Mesodermal cell (in vitro differentiated cells): ENCODE measurements at regions not wholly inside any gene's neighbourhood (a gene's known extent, or its start where the extent isn't known, plus 50 kb on each side); places are given as distances from the start of the nearest gene placed in this dataset.

Experiments
- H3K27ac ChIP-seq: 2 replicates; pipeline ENCODE4 v1.7.0; 2013; ENCODE audit warnings: mild to moderate bottlenecking, low read depth, low read length, moderate library complexity; ENCODE audit not compliant: severe bottlenecking
- H3K36me3 ChIP-seq: 2 replicates; pipeline ENCODE4 v1.7.1; 2013; ENCODE audit warnings: mild to moderate bottlenecking, low read length, moderate library complexity; ENCODE audit not compliant: control insufficient read depth, insufficient read depth
- H3K4me1 ChIP-seq: one replicate; pipeline ENCODE4 v1.7.1; 2013; ENCODE audit warnings: mild to moderate bottlenecking, low read length; ENCODE audit not compliant: insufficient read depth, control insufficient read depth, poor library complexity, severe bottlenecking
- H3K4me3 ChIP-seq: 2 replicates; pipeline ENCODE4 v1.7.0; 2013; ENCODE audit warnings: low read length, control low read depth, mild to moderate bottlenecking; ENCODE audit not compliant: insufficient read depth, poor library complexity, severe bottlenecking; ENCODE audit errors: extremely low read depth
- H3K9me3 ChIP-seq: 2 replicates; pipeline ENCODE4 v1.7.1; 2013; ENCODE audit warnings: mild to moderate bottlenecking, low read length, moderate library complexity; ENCODE audit not compliant: control insufficient read depth
- WGBS, 2 experiments: methylation state at CpG; one replicate each; pipeline ENCODE4 v1.1.5; 2013; ENCODE audit warnings: missing lambda C conversion rate in 2 of 2; ENCODE audit not compliant: insufficient coverage in 2 of 2; 5-methylcytosine and 5-hydroxymethylcytosine counted together

- no peaks in the 10 kb centered on the region for H3K4me1 ChIP-seq
- H3K27ac ChIP-seq = no peak overlapping the region
- no peaks in the 10 kb centered on the region for H3K36me3 ChIP-seq
- H3K9me3 ChIP-seq = no peaks in the 10 kb centered on the region
- H3K4me3 ChIP-seq = no peak overlapping the region
Measured at GRCh38 chr9:30771163-30771708, 1613.2 kb upstream of the ACO1 start.

DNA sequence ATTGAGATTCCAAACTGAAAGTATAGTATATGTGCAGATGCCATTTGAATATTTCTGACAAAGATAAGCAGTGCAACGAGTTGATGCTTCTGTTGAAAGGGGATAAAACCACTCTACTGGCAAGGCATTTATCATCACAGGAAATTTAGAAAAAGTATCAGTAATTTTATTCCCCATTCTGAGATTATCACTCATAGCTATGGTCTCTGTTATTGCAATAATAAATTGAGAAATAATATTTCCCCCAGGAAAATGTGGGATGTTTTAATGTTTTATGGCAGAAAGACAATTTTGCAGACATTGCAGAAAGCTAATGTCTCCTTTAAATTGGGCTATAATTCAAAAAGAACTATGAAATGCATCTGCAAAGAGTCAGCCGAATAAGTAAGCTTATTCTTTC lies 1612.7 kb upstream of the ACO1 start:
- no peak overlapping the region for H3K27ac ChIP-seq
- H3K4me3 ChIP-seq = no peak overlapping the region
- no peaks in the 10 kb centered on the region for H3K9me3 ChIP-seq
- no peaks in the 10 kb centered on the region for H3K4me1 ChIP-seq
- no peaks in the 10 kb centered on the region for H3K36me3 ChIP-seq
- WGBS, 2 experiments = no CpG with 5 or more reads among the region's 2 CpGs

GRCh38 chr9:30773427-30773826 lies 1611.0 kb upstream of the ACO1 start:
- WGBS, 2 experiments = 88 to 97% methylated on average over 5 to 10 of the region's 10 CpGs
- no peaks in the 10 kb centered on the region for H3K36me3 ChIP-seq
- no peak overlapping the region for H3K4me3 ChIP-seq
- H3K27ac ChIP-seq = no peak overlapping the region
- no peaks in the 10 kb centered on the region for H3K9me3 ChIP-seq
- no peaks in the 10 kb centered on the region for H3K4me1 ChIP-seq

- Histone ChIP-seq H3K4me3 (no peak overlapping the region), H3K9me3 (no peaks in the 10 kb centered on the region), H3K27ac (no peak overlapping the region), H3K4me1 (no peaks in the 10 kb centered on the region), H3K36me3 (no peaks in the 10 kb centered on the region)
- WGBS, 2 experiments = 95% methylated on average over 7 to 12 of the region's 17 CpGs
Measured at GRCh38 chr9:30774326-30774725, 1610.1 kb upstream of the ACO1 start.

GRCh38 chr9:30775236-30775635 lies 1609.2 kb upstream of the ACO1 start:
- no peak overlapping the region for H3K4me3 ChIP-seq
- no peaks in the 10 kb centered on the region for H3K4me1 ChIP-seq
- no peak overlapping the region for H3K27ac ChIP-seq
- no peaks in the 10 kb centered on the region for H3K9me3 ChIP-seq
- no peaks in the 10 kb centered on the region for H3K36me3 ChIP-seq
- no CpG with 5 or more reads among the region's 1 CpG for WGBS, 2 experiments

DNA sequence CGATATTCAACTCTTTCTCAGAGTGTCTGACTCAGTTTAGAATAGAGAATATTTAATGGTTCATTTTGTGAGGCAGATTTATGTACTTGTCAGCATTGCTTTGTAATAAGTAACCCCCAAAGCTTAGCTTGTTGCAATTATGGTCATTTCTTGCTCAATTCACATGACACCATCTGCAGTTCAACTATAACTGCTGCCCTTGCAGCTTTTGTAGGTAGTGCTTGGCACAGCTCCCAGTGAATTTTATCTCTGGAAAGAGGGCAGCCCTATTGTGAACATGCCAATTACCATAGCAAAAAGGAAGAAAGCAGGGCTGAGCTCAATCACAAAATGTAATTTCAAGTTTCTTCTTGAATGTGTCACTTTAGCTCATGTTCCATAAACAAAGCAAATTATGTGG lies 1587.7 kb upstream of the ACO1 start:
- WGBS, 2 experiments = 83% methylated on average over 1 of the region's 1 CpG; no CpG with 5 or more reads in 1 of the 2 experiments
- H3K27ac ChIP-seq = no peak overlapping the region
- no peaks in the 10 kb centered on the region for H3K36me3 ChIP-seq

DNA sequence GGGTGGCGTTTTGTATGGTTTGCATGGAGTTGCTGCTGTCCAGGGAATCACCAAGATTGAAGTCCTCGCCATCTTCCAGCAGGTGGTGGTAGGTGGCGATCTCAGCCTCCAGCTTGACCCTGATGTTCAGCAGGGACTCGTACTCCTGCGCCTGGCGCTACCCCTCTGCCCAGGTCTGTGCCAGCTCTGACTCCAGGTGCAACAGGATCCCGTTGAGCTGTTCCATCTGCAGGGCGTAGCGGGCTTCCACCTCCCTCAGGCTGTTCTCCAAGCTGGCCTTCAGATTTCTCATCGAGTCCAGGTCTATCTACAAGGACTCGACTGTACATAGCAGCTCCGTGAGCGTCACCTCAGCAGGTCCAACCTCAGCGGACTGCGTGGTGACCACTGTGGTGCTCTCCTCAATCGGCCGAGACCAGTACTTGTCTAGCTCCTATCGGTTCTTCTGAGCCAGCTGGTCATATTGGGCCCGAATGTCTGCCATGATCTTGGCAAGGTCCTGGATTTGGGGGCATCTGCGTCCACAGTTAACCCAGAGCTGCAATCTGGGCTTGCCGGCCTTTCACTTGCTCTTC lies 1584.8 kb upstream of the ACO1 start:
- no peak overlapping the region for H3K4me3 ChIP-seq
- no peaks in the 10 kb centered on the region for H3K36me3 ChIP-seq
- 88 to 92% methylated on average over 16 to 20 of the region's 21 CpGs for WGBS, 2 experiments
- no peaks in the 10 kb centered on the region for H3K4me1 ChIP-seq
- no peaks in the 10 kb centered on the region for H3K9me3 ChIP-seq
- H3K27ac ChIP-seq = no peak overlapping the region

More for the DNA sequence above, 1587.7 kb upstream of the ACO1 start:
- H3K9me3 ChIP-seq = no peaks in the 10 kb centered on the region
- H3K4me1 ChIP-seq = no peaks in the 10 kb centered on the region
- no peak overlapping the region for H3K4me3 ChIP-seq

DNA sequence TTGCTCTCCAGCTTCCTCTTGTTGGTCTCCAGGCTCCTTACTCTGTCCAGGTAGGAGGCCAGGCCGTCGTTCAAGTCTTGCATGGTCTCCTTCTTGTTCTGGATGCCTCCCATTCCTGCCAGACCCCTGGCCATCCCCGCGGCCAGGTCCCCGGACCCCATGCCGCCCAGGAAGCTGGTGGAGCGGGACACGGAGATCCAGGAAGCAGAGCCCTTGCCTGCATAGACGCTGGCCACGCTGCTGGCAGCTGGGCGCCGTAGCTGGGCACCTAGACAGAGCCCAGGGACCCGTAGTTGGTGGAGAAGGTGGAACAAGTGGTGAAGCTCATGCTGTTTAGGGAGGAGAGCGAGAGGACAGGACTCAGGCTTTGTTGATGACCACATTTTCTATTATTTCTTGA lies 1584.0 kb upstream of the ACO1 start:
- Histone ChIP-seq H3K27ac (no peak overlapping the region), H3K9me3 (no peaks in the 10 kb centered on the region), H3K4me1 (no peaks in the 10 kb centered on the region), H3K36me3 (no peaks in the 10 kb centered on the region), H3K4me3 (no peak overlapping the region)
- 90 to 96% methylated on average over 5 to 13 of the region's 14 CpGs for WGBS, 2 experiments

GRCh38 chr9:30812821-30813220 lies 1571.6 kb upstream of the ACO1 start:
- Histone ChIP-seq H3K4me3 (no peak overlapping the region), H3K36me3 (no peaks in the 10 kb centered on the region), H3K4me1 (peaks cover 2% of the 10 kb centered on the region), H3K27ac (no peak overlapping the region), H3K9me3 (no peaks in the 10 kb centered on the region)
- WGBS, 2 experiments = no CpG with 5 or more reads among the region's 1 CpG

GRCh38 chr9:30815585-30815984 lies 1568.9 kb upstream of the ACO1 start:
- peak overlapping the region; percentile 86 for H3K27ac ChIP-seq
- H3K9me3 ChIP-seq = no peaks in the 10 kb centered on the region
- H3K36me3 ChIP-seq = no peaks in the 10 kb centered on the region
- H3K4me3 ChIP-seq = no peak overlapping the region
- peaks cover 2% of the 10 kb centered on the region for H3K4me1 ChIP-seq
- WGBS, 2 experiments = no CpG with 5 or more reads among the region's 2 CpGs

DNA sequence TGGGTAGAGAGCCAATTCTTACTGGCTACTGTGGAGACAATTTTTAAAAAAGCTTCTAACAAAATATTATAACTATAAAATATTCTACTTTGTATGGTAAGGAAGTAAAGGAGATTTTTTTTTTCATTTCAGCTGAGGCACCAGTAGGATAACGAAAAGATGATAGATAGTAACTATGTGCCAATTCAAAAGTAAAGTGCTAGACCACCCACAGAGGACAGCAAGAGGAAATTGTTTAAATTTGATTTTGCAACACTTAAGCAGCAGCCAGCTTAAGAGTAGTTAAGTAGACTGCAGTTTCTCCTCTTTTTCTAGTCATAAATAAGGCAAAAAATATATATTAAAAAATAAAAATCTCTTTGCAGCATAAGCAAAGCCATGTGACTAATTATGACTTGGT lies 1539.3 kb upstream of the ACO1 start:
- H3K9me3 ChIP-seq = no peaks in the 10 kb centered on the region

More for the DNA sequence above, 1539.3 kb upstream of the ACO1 start:
- H3K4me1 ChIP-seq = no peaks in the 10 kb centered on the region
- no CpG with 5 or more reads among the region's 1 CpG for WGBS, 2 experiments
- no peaks in the 10 kb centered on the region for H3K36me3 ChIP-seq
- H3K4me3 ChIP-seq = no peak overlapping the region
- H3K27ac ChIP-seq = no peak overlapping the region
